ENCODE measurements at regions not wholly inside any gene's neighbourhood (a gene's known extent, or its start where the extent isn't known, plus 50 kb on each side); places are given as distances from the start of the nearest gene placed in this dataset.

DNA sequence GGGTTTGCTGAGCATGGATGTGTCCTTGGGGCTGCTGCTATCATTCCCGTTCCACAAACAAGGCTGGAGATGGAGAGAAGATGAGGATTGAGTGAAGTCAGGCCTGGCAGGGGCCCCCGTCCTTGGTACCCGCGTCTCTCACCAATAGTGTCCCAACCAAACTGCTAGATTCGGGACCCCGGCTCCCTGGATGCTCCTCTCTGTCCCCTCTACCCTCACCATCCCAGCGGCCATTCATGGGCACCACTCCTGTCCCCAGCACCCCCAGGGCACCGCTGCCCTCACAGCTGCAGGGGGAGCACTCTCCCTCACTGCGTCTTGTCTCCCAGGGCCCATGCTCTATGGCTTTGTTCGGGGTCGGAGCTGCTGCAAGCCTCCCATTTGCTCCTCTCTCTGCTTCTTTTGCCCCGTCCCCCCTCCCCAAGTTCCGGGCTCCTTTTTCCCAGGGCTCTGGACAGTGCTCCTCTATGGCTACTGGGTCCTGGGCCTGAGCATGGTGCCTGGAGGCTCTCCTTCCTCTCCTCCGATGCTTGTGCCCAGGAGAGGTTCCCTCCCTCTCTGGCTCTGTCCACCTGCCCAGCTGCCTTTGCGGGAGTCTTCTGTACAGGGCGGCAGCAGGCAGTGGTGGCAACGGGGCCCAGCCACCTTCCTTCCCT is 219.5 kb downstream of the TEX29 start:
- peaks cover 27% of the 10 kb centered on the region for H3K4me1 ChIP-seq (ENCODE audit: insufficient read depth)

More for the DNA sequence above, 219.5 kb downstream of the TEX29 start:
- TF ChIP-seq, protein P1, sequence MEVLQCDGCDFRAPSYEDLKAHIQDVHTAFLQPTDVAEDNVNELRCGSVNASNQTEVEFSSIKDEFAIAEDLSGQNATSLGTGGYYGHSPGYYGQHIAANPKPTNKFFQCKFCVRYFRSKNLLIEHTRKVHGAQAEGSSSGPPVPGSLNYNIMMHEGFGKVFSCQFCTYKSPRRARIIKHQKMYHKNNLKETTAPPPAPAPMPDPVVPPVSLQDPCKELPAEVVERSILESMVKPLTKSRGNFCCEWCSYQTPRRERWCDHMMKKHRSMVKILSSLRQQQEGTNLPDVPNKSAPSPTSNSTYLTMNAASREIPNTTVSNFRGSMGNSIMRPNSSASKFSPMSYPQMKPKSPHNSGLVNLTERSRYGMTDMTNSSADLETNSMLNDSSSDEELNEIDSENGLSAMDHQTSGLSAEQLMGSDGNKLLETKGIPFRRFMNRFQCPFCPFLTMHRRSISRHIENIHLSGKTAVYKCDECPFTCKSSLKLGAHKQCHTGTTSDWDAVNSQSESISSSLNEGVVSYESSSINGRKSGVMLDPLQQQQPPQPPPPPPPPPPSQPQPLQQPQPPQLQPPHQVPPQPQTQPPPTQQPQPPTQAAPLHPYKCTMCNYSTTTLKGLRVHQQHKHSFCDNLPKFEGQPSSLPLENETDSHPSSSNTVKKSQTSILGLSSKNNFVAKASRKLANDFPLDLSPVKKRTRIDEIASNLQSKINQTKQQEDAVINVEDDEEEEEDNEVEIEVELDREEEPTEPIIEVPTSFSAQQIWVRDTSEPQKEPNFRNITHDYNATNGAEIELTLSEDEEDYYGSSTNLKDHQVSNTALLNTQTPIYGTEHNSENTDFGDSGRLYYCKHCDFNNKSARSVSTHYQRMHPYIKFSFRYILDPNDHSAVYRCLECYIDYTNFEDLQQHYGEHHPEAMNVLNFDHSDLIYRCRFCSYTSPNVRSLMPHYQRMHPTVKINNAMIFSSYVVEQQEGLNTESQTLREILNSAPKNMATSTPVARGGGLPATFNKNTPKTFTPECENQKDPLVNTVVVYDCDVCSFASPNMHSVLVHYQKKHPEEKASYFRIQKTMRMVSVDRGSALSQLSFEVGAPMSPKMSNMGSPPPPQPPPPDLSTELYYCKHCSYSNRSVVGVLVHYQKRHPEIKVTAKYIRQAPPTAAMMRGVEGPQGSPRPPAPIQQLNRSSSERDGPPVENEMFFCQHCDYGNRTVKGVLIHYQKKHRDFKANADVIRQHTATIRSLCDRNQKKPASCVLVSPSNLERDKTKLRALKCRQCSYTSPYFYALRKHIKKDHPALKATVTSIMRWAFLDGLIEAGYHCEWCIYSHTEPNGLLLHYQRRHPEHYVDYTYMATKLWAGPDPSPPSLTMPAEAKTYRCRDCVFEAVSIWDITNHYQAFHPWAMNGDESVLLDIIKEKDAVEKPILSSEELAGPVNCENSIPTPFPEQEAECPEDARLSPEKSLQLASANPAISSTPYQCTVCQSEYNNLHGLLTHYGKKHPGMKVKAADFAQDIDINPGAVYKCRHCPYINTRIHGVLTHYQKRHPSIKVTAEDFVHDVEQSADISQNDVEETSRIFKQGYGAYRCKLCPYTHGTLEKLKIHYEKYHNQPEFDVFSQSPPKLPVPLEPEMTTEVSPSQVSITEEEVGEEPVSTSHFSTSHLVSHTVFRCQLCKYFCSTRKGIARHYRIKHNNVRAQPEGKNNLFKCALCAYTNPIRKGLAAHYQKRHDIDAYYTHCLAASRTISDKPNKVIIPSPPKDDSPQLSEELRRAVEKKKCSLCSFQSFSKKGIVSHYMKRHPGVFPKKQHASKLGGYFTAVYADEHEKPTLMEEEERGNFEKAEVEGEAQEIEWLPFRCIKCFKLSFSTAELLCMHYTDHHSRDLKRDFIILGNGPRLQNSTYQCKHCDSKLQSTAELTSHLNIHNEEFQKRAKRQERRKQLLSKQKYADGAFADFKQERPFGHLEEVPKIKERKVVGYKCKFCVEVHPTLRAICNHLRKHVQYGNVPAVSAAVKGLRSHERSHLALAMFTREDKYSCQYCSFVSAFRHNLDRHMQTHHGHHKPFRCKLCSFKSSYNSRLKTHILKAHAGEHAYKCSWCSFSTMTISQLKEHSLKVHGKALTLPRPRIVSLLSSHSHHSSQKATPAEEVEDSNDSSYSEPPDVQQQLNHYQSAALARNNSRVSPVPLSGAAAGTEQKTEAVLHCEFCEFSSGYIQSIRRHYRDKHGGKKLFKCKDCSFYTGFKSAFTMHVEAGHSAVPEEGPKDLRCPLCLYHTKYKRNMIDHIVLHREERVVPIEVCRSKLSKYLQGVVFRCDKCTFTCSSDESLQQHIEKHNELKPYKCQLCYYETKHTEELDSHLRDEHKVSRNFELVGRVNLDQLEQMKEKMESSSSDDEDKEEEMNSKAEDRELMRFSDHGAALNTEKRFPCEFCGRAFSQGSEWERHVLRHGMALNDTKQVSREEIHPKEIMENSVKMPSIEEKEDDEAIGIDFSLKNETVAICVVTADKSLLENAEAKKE (CRISPR knock-in tag; IDR thresholded peaks at IDR 0.05): no peak
- TF ChIP-seq, protein P2, sequence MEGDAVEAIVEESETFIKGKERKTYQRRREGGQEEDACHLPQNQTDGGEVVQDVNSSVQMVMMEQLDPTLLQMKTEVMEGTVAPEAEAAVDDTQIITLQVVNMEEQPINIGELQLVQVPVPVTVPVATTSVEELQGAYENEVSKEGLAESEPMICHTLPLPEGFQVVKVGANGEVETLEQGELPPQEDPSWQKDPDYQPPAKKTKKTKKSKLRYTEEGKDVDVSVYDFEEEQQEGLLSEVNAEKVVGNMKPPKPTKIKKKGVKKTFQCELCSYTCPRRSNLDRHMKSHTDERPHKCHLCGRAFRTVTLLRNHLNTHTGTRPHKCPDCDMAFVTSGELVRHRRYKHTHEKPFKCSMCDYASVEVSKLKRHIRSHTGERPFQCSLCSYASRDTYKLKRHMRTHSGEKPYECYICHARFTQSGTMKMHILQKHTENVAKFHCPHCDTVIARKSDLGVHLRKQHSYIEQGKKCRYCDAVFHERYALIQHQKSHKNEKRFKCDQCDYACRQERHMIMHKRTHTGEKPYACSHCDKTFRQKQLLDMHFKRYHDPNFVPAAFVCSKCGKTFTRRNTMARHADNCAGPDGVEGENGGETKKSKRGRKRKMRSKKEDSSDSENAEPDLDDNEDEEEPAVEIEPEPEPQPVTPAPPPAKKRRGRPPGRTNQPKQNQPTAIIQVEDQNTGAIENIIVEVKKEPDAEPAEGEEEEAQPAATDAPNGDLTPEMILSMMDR (conservative IDR thresholded peaks at IDR 0.05; ENCODE audit: low read depth in 2 of 2): peak; percentile 23 to 48; a peak in 3 of 4 replicates
- Histone ChIP-seq H3F3A (replicated peaks; ENCODE audit: low read depth) (no peaks in the 10 kb centered on the region), H2AFZ (no peak overlapping the region; the same call in 1 of the 2 replicates), H3K79me2 (replicated peaks; ENCODE audit: insufficient read depth) (no peaks in the 10 kb centered on the region), H3K9me2 (ENCODE audit: insufficient read depth) (no peaks in the 10 kb centered on the region), H3K4me3 (no peak overlapping the region), H3K36me3 (ENCODE audit: insufficient read depth) (no peaks in the 10 kb centered on the region), H3K27ac (ENCODE audit: low read depth) (no peak overlapping the region), H4K20me1 (replicated peaks; ENCODE audit: insufficient read depth) (no peaks in the 10 kb centered on the region), H3K27me3 (ENCODE audit: insufficient read depth) (peaks cover 11% of the 10 kb centered on the region), H3K4me2 (no peak overlapping the region)
- no peak overlapping the region for H3K27ac Mint-ChIP-seq
- ATAC-seq (peak; percentile 68), DNase-seq (ENCODE audit: low spot score) (peak; percentile 34)
- no peaks in the 10 kb centered on the region for H3K36me3 Mint-ChIP-seq (ENCODE audit: low read depth)
- no peak overlapping the region for H3K4me3 Mint-ChIP-seq
- H3K9me3 Mint-ChIP-seq: no peaks in the 10 kb centered on the region; the same call in 1 of the 3 replicates
- peaks cover 45% of the 10 kb centered on the region for H3K4me1 Mint-ChIP-seq
- H3K27me3 Mint-ChIP-seq (ENCODE audit: insufficient read depth, low read depth, poor library complexity): peaks cover 37% of the 10 kb centered on the region

Measured in GM23338 (cell line).